Right hindlimb (tissue), 1 donor: ENCODE measurements at regions not wholly inside any gene's neighbourhood (a gene's known extent, or its start where the extent isn't known, plus 50 kb on each side); places are given as distances from the start of the nearest gene placed in this dataset.

ENCODE experiments used
- DNase-seq: peaks from one replicate; pipeline ENCODE4 v3.0.0-alpha.2; 2018

DNA sequence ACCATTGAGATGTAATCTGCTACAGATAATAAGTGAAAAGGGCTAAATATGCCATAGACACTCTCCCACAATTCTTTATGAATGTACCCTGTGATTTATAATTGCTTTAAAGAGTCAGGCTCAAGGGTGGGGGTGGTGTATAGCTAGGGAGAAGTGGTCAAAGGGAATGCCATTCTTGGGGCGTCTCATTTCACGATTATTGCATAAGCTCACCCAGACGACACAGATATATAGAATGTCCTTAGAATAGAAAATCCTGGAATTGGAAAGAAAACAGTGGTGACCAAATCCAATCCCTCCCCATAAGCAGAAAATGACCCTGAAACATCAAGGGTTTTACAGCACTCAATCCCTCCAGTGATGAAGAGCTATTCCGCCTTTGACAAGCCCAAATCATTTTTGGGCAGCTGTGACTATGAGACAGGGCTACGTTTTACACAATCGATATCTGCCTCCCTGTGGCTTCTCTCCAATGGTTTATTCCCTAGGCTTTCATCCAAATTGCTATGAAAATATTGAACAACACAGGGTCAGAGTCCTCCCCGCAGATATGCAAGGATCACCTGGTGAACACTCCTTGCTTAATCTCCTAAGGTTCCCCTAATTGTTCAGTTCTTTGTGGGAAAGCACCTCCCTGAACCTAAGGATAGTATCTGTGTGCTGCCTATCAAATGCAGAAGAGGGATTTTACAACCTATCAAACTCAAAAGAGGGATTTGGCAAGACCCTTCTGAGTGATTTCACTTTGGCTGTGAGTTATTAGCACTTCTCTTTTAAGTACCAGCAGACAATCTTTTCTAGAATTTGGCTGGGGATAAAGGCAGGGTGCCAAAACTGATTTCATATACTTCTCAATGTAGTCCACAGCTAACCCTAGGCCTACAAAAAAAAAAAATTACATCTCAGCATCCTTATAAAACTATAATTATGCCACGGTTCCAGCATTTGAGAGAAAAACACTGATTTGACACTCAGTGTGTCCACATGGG, 144.9 kb upstream of the CDH6 start:
- no peak for DNase-seq

DNA sequence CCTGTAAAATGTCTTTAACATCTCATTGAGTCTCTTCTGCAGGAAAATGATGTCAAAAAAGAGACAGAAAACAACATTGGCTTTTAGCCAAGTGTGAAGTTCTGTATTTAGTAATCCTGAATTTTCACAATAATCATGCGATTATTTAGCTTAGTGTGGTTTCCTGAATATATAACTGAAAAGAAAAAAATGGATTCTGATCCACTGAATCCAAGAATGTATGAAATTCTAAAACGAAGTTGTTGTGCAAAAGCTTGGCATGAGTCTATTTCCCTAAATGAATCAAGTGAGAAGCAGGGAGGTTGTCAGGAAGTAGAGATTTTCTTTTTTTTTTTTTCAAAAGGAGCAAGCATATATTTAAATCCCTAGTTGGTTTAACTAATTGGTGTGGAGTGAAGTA, 145.9 kb upstream of the CDH6 start:
- DNase-seq, result no peak

DNA sequence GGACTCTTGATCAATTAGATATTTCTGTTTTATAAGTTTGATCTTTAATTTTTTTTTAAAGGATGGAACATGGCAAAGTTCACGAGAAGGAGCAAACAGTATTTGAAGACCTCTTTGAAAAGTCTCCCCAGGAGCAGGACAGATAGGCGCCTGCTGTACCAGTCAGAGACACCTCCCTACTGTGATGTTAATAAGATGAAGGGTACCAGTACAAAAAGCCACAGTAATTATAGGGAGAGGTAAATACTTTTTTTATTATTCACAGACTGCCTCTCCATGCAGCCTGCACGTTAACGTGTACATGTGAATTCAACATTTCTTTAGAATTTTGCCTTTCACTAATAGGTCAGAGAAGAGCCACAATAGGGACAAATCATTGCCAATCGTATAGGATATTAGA, 146.5 kb upstream of the CDH6 start:
- no peak for DNase-seq

DNA sequence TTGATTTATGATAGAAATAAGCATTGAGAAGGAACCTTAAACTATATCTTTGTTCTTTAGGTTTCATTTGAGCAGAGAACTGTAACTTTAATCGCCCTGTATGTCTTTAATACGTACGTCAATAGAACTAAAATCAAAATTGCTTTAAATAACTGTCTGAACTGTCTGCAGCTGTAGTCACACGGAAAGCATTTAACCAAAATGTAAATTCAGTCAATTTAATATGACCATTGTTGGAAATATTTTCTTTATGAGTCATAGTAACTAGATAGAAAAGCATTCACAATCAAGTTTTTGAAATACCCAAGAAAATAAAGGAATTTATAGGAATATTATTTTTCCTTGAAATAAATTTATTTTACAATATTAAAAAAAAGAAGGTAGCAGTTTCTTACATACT, 157.1 kb upstream of the CDH6 start:
- no peak for DNase-seq

DNA sequence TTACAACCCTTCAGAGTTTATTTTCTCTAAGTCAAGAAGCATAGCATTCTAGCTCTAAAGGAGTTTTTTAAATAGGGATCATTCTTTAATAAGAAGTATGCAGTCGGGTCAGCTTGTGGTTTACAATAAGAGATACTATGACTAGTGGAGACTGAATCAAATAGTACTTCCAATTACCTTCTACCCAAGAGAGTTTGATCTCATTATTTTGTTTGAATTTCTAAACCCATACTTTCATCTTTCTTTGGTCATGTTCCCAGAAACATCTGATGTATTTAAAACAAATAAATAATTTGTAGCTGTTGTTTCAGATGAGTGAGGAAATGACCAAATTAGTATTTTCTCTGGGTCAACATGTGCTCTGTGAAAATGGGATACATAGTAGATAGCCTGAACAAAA, 160.2 kb upstream of the CDH6 start:
- DNase-seq, result no peak

DNA sequence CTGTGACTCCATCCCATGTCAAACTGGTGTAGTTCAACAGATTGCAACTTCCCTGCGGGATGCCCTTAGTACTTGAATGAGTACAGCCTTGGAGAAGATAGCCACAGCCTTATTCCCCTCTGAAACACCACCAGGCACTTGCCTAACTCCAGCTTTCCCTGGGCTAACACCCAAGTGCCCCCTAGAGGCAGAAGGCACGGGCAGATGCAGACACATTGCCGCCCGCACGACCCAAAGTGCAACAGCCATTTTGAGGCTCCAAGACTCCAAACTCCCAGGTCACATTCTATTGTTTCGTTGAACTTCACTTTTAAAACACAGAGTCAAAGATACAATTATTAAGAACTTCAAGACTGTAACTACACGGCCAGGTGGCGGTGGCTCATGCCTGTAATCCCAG, 163.6 kb upstream of the CDH6 start:
- DNase-seq, result no peak

DNA sequence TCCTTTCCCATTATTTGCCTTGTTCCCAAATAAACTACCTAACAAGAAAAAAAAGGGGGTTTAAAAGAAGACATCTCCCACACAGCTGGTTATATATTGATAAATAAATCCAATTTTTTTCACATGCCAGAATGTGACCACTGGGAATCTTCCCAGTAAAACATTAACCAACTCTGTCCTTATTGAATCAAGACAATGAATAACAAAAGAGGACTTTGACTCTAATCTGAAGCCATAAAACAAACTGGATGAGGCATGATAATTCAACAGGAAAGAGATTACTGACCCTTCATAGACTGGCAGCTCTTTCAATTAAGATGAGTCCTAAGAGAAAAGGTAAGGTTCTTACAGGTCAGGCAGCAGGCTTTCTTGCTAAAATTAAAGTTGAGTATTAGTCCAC, 165.8 kb upstream of the CDH6 start:
- no peak for DNase-seq

DNA sequence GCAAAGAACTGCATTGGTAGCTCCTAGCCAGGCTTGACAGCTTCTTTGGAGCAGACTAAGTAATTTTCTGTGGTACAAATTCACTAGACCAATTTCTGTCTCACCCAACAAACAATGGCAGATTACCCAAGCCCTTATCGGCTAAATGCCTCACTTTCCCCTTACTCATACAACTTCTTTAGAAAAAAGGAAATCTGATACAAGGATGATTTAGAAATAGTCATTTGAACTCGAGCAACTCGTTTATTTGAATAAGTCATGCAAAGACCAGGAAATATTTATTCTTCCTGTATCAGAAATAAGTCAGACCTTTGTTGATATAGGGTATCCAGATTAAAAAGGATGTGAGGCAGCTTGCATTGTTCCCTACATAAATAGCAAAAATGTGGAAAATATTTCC, 170.4 kb upstream of the CDH6 start:
- no peak for DNase-seq

DNA sequence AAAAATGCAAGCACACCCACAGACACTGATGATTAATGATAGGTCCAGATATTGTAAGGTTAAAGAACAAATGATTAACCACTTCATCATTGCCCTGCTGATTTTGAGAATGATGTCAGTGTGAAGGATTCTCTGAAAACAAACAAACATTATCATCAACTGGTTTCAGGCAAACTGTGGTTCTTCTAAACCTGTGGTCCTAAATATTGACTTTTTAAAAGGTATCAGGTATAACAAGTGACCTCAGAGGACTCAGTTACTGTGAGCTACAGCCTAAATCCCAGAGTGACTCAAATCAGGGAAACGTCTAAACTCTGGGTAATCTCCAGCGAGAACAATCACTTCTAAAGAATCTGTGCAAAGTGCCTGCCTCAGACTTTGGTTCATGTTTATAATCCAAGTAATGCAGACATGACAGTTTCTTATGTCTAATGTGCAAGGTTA, 172.3 kb upstream of the CDH6 start:
- no peak for DNase-seq

DNA sequence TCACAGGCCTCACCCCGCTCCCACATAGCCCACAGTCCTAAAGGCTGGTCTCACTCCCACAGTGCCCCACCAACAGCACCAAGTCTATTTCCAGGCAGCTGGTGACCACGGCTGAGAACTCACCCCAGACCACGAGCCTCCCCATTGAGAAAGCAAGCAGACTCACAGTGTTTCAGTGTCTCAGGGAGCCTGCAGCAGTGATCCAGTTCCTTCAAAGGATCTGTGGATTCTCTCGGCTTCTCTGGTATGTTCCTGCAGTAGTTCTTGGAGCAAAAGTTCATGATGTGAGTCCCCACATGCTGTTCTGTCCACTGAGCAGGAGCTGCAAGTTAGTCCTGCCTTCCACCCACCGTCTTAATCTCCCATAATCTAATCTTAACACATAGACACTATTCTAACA, 185.3 kb upstream of the CDH6 start:
- DNase-seq, result no peak

DNA sequence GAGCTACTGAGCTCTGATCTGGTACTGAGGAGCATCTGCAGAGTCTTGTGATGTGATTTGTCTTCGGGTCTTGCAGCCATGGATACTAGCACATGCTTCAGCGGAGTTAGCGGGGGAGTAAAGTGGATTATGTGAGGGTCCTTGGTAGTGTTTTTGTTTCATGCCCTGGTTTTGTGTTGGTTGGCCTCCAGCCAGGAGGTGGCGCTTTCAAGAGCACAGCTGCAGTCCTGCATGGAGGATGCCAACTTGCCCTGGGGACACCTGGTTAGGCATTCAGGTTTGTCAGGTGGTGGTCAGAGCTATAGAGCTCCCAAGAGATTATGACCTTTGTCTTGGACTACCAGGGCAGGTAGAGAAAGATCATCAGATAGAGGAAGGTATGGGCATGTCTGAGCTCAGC, 185.8 kb upstream of the CDH6 start:
- no peak for DNase-seq

DNA sequence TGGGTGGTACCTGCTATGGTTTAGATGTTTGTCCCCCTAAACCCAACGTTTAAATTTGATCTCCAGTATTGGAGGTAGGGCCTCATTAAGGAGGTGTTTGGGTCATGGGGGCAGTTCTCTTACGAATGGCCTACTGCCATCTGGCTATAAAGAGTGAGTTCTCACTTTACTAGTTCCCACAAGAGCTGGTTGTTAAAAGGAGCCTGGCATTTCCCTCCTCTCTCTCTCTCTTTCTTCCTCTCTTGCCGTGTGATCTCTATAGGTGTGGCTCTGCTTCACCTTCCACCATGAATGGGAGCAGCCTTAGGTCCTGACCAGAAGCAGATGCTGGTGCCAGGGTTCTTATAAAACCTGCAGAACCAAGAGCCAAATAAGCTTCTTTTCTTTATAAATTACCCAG, 193.2 kb upstream of the CDH6 start:
- DNase-seq, result no peak

DNA sequence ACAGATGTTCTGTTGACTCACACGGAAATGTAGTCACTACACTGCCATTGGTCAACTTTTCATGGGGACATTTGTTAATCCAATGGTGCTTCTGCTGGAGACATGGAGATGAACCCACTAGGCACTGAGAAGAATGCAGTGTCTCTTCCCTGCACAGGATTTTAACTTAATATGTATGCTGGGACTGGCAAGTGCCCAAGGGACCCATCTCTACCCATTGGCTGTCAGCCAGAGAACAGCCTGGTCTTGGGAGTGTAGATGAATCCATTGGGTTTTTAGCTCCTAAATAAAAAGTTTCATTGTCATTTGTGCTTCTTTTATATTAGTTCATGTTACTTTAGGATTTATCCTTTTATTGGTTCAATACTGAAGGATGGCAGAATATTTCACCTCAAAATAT, 195.8 kb upstream of the CDH6 start:
- no peak for DNase-seq

DNA sequence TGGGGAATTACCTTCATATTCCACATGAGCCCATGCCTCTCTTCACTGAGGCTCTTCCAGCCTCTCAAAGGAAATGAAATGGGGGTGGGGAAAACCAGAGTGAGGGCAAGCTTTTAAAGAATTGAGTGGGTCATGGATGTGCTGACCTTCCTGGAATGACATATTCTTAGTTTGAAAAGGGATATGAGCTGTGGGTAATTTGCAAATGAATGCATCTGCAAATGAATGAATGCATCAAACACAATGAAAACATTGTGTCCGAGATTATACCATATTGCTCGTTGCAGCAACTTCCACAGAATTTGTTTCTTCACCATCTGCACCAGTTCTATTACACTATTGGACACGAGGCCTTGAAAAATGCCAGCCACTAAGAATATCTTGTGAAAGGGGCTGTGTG, 198.6 kb upstream of the CDH6 start:
- no peak for DNase-seq

DNA sequence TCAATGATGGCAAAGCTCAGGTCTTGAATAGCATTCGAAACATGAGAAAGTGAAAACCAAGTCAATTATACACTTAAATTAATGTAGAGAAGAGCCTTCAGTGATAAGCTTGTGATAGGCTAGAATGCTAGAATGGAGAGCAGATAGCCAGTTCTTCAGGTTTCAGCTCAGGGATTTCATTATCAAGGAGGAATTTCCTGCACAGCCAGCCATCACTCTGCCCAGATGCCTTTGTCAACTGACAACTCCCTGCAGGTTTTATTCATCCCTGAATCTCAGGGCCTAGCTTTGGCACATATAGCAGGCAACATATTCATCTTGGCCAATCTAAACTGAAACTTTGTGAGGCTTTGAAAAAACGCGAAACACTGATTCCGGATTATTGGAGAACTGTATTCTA, 199.3 kb upstream of the CDH6 start:
- DNase-seq, result no peak

DNA sequence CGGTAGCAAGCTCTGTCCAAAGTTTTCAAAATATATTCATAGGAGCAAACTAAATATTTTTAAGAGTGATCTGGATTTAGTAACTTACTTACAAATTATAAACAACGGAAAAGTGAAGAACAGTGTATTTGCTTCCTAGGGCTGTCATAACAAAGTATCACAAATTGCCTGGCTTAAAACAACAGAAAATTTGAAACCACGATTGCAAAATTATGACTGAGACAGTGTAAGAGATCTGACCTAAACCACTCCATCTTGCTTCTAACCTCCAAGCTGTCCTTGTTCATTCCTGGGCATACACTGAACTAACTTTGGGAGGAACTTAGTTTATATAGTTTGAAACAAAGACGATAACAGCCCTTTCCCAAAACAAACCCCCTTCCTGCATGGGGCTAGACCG, 202.0 kb upstream of the CDH6 start:
- no peak for DNase-seq

DNA sequence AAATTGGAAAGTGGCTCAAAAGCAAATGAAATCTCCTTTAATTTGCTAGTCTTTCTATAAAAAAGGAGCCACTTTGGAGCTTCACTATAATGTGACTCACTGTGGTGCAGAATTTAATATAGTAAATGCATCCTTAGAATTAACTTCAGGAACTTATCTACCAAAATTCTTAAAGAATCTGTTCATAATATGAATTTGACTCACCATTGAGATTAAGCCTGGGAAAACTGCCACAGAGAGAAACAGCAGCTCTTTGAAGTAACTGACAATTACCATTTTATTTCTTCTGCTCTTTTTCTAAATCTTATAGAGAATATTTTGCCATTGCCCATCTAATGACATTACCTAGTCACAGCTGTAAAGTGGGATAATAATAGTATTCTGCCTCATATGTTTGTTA, 211.9 kb upstream of the CDH6 start:
- no peak for DNase-seq

DNA sequence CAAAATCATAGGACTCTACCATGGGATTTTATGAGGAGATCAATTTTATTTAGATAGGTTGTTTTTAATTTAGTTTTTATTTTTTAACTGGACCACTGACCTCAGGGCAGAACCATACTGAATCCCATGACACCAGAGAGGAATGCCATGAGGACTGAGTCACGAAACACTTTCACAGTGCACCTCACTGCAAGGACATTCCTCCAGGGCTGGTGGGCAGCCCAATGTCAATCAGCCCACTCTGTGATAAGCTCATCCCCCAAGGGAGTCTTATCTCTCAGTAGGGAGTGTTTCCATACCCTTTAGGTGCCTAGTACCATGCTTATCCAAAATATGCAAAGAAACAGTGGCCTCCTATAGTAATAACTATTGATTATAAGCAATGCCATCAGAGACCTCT, 224.5 kb upstream of the CDH6 start:
- no peak for DNase-seq

DNA sequence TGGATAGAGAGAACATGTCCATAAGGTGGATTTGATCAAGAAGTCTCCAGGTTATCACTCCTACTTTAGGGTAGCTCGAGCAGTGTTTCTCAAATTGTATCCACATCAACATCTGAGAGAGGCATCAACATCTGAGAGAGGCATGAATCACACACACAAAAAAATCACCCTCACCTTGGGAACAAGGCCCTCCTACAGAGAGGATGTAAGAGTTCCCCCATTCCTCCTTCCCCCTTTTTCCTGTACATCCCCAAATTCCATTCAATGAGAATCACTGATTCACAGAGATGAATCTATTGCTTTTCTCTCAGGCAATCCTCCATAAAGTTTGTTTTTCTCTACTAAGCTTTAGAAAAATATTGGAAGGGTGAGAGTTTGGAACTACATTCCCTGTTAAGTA, 233.4 kb upstream of the CDH6 start:
- DNase-seq, result no peak

DNA sequence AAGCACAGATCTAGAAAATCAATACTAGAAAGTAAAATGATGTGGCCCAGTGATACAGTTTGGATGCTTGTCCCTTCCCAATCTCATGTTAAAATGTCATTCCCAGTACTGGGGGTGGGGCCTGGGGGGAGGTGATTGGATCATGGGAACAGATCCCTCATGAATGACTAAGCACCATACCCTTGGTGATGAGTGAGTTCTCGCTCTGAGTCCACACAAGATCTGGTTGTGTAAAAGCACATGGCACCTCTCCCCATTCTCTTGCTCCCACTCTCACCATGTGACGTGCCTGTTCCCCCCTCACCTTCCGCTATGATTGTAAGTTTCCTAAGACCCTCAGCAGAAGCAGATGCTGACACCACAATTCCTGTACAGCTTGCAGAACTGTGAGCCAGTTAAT, 234.2 kb upstream of the CDH6 start:
- DNase-seq, result no peak

DNA sequence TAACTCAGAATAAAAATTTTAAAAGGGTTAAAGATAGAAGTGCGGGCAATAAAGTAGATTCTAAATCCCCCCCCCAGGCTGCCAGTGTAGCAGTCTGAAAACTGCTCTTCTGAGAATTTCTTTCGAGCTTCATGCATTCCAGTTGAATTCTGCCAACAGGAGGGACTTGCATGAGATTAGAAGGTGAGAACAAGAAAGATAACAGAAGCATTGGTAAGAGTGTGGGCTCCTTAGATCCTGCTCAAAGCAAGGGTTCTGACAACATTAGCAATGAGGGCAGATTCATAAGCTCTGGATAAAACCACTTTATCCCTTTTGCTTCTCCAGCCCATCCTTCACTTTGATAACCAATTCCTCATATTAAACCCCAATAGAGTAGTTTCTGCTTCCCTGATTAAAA, 235.9 kb upstream of the CDH6 start:
- no peak for DNase-seq

DNA sequence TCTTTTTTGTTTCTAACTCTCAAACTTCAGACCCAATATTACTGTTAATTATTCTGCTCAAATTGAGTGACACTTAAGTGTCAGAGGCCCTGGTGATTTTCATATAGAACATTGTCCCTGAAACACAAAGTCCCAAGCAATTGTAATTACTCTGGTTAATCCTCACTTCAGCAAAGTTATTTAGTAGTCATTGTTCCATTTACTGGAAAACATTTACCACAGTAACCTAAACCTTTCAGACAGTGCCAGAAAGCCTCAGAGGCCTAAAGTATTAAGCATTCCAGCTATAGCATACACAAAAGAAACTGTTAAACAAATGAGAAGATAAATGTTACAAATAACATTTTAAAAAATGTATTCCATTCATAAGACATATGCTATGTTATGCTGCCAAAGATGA, 237.2 kb upstream of the CDH6 start:
- DNase-seq, result no peak

DNA sequence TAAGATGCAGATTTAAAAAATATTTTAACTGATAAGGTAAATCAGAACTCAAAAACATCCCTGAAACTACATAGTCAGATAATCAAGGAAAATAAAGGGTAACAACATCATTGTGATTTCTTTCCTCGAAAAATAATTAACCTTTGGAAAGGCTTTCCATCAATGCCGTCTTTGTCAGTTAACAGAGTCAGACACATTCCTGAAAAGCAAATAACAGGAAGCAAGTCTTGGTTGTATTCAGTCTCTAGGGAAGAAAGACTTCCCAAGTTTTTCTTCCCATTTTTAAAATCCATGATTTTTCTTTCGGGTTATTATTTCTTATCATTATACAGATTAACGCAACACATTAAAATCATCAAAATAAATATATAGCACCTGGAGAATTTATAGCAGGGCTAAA, 256.4 kb upstream of the CDH6 start:
- no peak for DNase-seq

DNA sequence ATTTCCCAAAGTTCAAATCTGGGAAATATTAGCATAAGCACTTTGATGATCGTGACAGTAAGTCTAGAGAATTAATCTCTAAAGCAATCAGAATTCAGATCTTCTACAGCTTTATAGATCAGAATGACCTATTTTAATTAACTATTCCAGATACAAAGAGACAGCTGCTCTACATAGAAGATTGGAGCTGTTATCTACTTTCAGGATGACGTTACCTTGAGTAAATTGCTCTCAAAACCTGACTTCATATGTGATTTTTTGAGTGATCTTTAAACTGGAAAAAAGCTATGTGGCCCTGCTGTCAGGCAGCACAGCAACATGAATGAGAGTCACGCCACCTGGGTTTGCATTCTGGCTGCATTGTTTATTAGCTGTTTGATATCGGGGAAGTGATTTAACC, 259.9 kb upstream of the CDH6 start:
- DNase-seq, result no peak
